ENCODE measurements at regions not wholly inside any gene's neighbourhood (a gene's known extent, or its start where the extent isn't known, plus 50 kb on each side); places are given as distances from the start of the nearest gene placed in this dataset.

DNA sequence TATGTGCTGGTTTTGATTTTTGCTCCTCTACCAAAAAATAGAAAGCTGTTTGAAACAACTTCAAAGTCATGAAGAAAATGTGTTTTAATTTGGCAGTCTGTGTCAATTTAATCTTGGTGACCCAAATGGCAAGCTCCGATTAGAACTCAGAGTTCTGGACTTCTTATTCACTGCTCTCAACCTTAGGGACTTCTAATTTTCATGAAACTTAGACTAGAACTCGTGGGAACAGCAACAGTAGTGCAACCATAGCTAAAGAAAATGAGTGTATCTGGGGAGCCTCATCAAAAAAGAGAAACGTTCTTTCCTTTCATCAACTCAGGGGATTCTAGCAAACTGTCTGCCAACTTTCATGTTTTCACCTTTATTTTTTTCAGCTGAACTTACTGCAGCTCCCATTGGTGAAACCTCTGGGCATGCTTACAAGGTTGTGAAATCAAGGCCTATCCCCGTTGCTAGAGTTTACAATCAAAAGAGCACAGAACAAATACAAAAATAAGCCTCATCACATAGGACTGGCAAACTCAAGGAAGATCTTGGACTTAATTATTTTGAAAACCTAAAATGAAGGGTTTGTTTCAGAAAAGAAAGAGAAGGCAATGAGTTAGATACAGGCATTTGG is 114.0 kb upstream of the HSF2 start:
- TF ChIP-seq, protein P1, sequence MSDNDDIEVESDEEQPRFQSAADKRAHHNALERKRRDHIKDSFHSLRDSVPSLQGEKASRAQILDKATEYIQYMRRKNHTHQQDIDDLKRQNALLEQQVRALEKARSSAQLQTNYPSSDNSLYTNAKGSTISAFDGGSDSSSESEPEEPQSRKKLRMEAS (IDR thresholded peaks at IDR 0.05) = no peak
- TF ChIP-seq CEBPB (IDR thresholded peaks at IDR 0.05) (no peak), CREB1 (IDR thresholded peaks at IDR 0.05; ENCODE audit: low read depth) (no peak), EP300 (IDR thresholded peaks at IDR 0.05; ENCODE audit: borderline replicate concordance) (no peak), TAF1 (IDR thresholded peaks at IDR 0.05; ENCODE audit: low read depth) (no peak), YY1 (IDR thresholded peaks at IDR 0.05; ENCODE audit: low read depth) (no peak), RAD21 (IDR thresholded peaks at IDR 0.05; ENCODE audit: low read depth) (no peak), ZBTB7A (IDR thresholded peaks at IDR 0.05; ENCODE audit: low read depth) (no peak), TCF12 (IDR thresholded peaks at IDR 0.05; ENCODE audit: low read depth) (no peak), FOXM1 (IDR thresholded peaks at IDR 0.05; ENCODE audit: borderline replicate concordance, low read depth) (no peak)
- TF ChIP-seq, protein P2, sequence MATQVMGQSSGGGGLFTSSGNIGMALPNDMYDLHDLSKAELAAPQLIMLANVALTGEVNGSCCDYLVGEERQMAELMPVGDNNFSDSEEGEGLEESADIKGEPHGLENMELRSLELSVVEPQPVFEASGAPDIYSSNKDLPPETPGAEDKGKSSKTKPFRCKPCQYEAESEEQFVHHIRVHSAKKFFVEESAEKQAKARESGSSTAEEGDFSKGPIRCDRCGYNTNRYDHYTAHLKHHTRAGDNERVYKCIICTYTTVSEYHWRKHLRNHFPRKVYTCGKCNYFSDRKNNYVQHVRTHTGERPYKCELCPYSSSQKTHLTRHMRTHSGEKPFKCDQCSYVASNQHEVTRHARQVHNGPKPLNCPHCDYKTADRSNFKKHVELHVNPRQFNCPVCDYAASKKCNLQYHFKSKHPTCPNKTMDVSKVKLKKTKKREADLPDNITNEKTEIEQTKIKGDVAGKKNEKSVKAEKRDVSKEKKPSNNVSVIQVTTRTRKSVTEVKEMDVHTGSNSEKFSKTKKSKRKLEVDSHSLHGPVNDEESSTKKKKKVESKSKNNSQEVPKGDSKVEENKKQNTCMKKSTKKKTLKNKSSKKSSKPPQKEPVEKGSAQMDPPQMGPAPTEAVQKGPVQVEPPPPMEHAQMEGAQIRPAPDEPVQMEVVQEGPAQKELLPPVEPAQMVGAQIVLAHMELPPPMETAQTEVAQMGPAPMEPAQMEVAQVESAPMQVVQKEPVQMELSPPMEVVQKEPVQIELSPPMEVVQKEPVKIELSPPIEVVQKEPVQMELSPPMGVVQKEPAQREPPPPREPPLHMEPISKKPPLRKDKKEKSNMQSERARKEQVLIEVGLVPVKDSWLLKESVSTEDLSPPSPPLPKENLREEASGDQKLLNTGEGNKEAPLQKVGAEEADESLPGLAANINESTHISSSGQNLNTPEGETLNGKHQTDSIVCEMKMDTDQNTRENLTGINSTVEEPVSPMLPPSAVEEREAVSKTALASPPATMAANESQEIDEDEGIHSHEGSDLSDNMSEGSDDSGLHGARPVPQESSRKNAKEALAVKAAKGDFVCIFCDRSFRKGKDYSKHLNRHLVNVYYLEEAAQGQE (IDR thresholded peaks at IDR 0.05; ENCODE audit: low read depth) = no peak

All from Ishikawa (cell line).